Parathyroid adenoma (tissue), 2 donors: ENCODE measurements at regions not wholly inside any gene's neighbourhood (a gene's known extent, or its start where the extent isn't known, plus 50 kb on each side); places are given as distances from the start of the nearest gene placed in this dataset.

ENCODE experiments used
- H2AFZ ChIP-seq: fragments of 300-600 bp; sonication (generic); one replicate; pipeline ENCODE4 v1.7.0; 2017; ENCODE audit warnings: antibody characterized with exemption, mild to moderate bottlenecking
- H3K27ac ChIP-seq: fragments of 300-600 bp; sonication (generic); one replicate; pipeline ENCODE4 v1.7.0; 2017
- H3K27me3 ChIP-seq: fragments of 300-600 bp; sonication (generic); one replicate; pipeline ENCODE4 v1.7.0; 2017; ENCODE audit warnings: low read length; ENCODE audit not compliant: control insufficient read depth, insufficient read depth
- H3K36me3 ChIP-seq: fragments of 300-600 bp; sonication (generic); one replicate; pipeline ENCODE4 v1.7.0; 2017; ENCODE audit warnings: low read length; ENCODE audit not compliant: control insufficient read depth, insufficient read depth
- H3K4me1 ChIP-seq: fragments of 300-600 bp; sonication (generic); one replicate; pipeline ENCODE4 v1.7.0; 2017; ENCODE audit warnings: control low read depth
- H3K4me2 ChIP-seq: fragments of 300-600 bp; sonication (generic); one replicate; pipeline ENCODE4 v1.7.0; 2017; ENCODE audit warnings: low read length
- H3K4me3 ChIP-seq: fragments of 300-600 bp; sonication (generic); one replicate; pipeline ENCODE4 v1.7.0; 2017; ENCODE audit warnings: low read depth, low read length
- H3K79me2 ChIP-seq: fragments of 300-600 bp; sonication (generic); one replicate; pipeline ENCODE4 v1.7.0; 2017; ENCODE audit warnings: control low read depth
- H3K9ac ChIP-seq: fragments of 300-600 bp; sonication (generic); one replicate; pipeline ENCODE4 v1.7.0; 2017; ENCODE audit warnings: mild to moderate bottlenecking
- H3K9me3 ChIP-seq: fragments of 300-600 bp; sonication (generic); one replicate; pipeline ENCODE4 v1.7.0; 2017; ENCODE audit warnings: low read length; ENCODE audit not compliant: control insufficient read depth
- TF ChIP-seq, protein P1 (sequence below): fragments of 300-600 bp; sonication (generic); IDR thresholded peaks from one replicate; pipeline ENCODE4 v1.7.0; 2017; ENCODE audit warnings: antibody characterized with exemption, mild to moderate bottlenecking
- donor health status: primary hyperparathyroidism.

GRCh38 chr4:148790691-148791090 lies 348.5 kb upstream of the NR3C2 start:
- Histone ChIP-seq H3K9me3 (no peaks in the 10 kb centered on the region), H3K27me3 (no peaks in the 10 kb centered on the region), H3K36me3 (no peaks in the 10 kb centered on the region), H3K4me1 (peaks cover 6% of the 10 kb centered on the region), H3K9ac (no peak overlapping the region), H3K4me3 (no peak overlapping the region), H2AFZ (no peak overlapping the region), H3K27ac (no peak overlapping the region), H3K4me2 (no peak overlapping the region), H3K79me2 (no peaks in the 10 kb centered on the region)
- TF ChIP-seq, protein P1, sequence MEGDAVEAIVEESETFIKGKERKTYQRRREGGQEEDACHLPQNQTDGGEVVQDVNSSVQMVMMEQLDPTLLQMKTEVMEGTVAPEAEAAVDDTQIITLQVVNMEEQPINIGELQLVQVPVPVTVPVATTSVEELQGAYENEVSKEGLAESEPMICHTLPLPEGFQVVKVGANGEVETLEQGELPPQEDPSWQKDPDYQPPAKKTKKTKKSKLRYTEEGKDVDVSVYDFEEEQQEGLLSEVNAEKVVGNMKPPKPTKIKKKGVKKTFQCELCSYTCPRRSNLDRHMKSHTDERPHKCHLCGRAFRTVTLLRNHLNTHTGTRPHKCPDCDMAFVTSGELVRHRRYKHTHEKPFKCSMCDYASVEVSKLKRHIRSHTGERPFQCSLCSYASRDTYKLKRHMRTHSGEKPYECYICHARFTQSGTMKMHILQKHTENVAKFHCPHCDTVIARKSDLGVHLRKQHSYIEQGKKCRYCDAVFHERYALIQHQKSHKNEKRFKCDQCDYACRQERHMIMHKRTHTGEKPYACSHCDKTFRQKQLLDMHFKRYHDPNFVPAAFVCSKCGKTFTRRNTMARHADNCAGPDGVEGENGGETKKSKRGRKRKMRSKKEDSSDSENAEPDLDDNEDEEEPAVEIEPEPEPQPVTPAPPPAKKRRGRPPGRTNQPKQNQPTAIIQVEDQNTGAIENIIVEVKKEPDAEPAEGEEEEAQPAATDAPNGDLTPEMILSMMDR = no peak

DNA sequence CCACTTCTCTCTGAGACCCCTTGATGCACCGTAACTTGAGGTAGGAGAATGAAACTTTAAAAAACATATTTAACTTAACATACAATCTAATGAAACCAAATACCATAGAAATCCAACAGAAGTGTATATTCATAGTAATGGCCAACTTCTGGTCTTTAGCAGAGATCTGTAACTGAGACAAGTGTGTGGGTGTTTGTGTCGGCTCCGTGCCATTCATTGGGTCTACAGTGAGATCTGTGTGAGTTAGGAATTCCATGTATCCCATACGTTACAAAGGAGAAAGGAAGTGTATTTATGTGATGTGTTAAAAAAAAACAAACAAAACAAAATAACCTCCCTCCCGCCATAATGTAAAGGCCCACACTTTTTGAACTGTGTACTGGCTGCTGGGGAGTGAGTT lies 348.0 kb upstream of the NR3C2 start:
- no peak overlapping the region for H2AFZ ChIP-seq
- no peaks in the 10 kb centered on the region for H3K27me3 ChIP-seq
- H3K9ac ChIP-seq = no peak overlapping the region
- H3K4me3 ChIP-seq = no peak overlapping the region
- H3K4me1 ChIP-seq = peaks cover 6% of the 10 kb centered on the region
- no peak overlapping the region for H3K27ac ChIP-seq
- H3K9me3 ChIP-seq = no peaks in the 10 kb centered on the region
- no peaks in the 10 kb centered on the region for H3K79me2 ChIP-seq
- no peaks in the 10 kb centered on the region for H3K36me3 ChIP-seq
- TF ChIP-seq, protein P1 = no peak
- H3K4me2 ChIP-seq = no peak overlapping the region

DNA sequence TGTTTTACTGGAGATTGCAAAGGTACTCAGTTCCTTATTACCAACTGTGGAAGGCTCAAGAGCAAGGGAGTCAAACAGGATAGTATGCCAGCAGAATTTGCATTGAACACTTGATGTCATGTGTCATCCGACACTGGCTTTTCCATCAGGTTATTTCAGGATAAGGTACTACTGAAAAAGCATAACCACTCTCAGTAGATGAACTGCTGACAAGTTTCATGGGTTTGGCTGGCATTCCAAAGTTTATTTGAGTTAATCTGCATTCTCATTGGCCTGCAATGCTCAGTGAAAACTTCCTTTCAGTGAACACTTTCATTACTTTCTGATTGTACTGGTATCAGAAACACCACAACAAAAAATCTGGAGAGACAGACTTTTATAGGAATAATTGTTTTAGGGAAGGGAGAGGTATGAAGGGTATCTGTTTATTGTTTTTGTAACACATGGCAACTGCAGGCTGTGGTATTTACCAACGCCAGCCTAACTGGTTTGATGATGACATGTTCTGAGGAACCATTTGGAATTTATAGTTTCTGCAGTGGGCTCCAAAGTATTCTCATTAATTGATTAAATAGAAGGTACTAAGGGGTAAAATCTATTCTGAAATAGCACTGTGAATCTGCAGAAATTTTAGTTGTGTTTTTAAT lies 345.7 kb upstream of the NR3C2 start:
- TF ChIP-seq, protein P1 = no peak
- peaks cover 6% of the 10 kb centered on the region for H3K4me1 ChIP-seq
- H3K36me3 ChIP-seq = no peaks in the 10 kb centered on the region
- H3K9me3 ChIP-seq = no peaks in the 10 kb centered on the region
- no peak overlapping the region for H3K4me2 ChIP-seq
- no peaks in the 10 kb centered on the region for H3K79me2 ChIP-seq
- no peak overlapping the region for H2AFZ ChIP-seq
- no peak overlapping the region for H3K27ac ChIP-seq
- H3K4me3 ChIP-seq = no peak overlapping the region
- no peak overlapping the region for H3K9ac ChIP-seq
- H3K27me3 ChIP-seq = no peaks in the 10 kb centered on the region

- H3K4me2 ChIP-seq = no peak overlapping the region
- TF ChIP-seq, protein P1 = no peak
- no peaks in the 10 kb centered on the region for H3K27me3 ChIP-seq
- no peaks in the 10 kb centered on the region for H3K79me2 ChIP-seq
- H2AFZ ChIP-seq = no peak overlapping the region
- H3K4me1 ChIP-seq = peaks cover 6% of the 10 kb centered on the region
- no peak overlapping the region for H3K4me3 ChIP-seq
- H3K9ac ChIP-seq = no peak overlapping the region
- no peaks in the 10 kb centered on the region for H3K36me3 ChIP-seq
- H3K27ac ChIP-seq = no peak overlapping the region
- H3K9me3 ChIP-seq = no peaks in the 10 kb centered on the region
Measured at GRCh38 chr4:148787285-148787684, 345.1 kb upstream of the NR3C2 start.

- Histone ChIP-seq H3K36me3 (no peaks in the 10 kb centered on the region), H3K9me3 (no peaks in the 10 kb centered on the region)
Measured at GRCh38 chr4:148786699-148787098, 344.5 kb upstream of the NR3C2 start.

More at GRCh38 chr4:148786699-148787098, 344.5 kb upstream of the NR3C2 start:
- no peaks in the 10 kb centered on the region for H3K79me2 ChIP-seq
- no peak overlapping the region for H2AFZ ChIP-seq
- no peaks in the 10 kb centered on the region for H3K27me3 ChIP-seq
- TF ChIP-seq, protein P1 = no peak
- no peak overlapping the region for H3K4me3 ChIP-seq
- no peak overlapping the region for H3K27ac ChIP-seq
- H3K9ac ChIP-seq = no peak overlapping the region
- H3K4me1 ChIP-seq = peaks cover 6% of the 10 kb centered on the region
- H3K4me2 ChIP-seq = no peak overlapping the region
